ENCODE measurements at regions not wholly inside any gene's neighbourhood (a gene's known extent, or its start where the extent isn't known, plus 50 kb on each side); places are given as distances from the start of the nearest gene placed in this dataset.
"Not testable (repeated sequence)": the region's sequence is repeated elsewhere in the genome, so short reads cannot be mapped to it uniquely, and the experiment has no call there.

- DNase-seq: peak; percentile 30 to 70
Measured at GRCh38 chr1:76687307-76688175, 179.7 kb upstream of the ST6GALNAC5 start.

- DNase-seq: no peak
Measured at GRCh38 chr1:76690766-76691165, 176.5 kb upstream of the ST6GALNAC5 start.

GRCh38 chr1:76695535-76695934 lies 171.7 kb upstream of the ST6GALNAC5 start:
- no peak for DNase-seq

- DNase-seq: no peak
Measured at GRCh38 chr1:76697361-76697760, 169.9 kb upstream of the ST6GALNAC5 start.

- DNase-seq: not testable (repeated sequence)
Measured at GRCh38 chr1:76699646-76700045, 167.6 kb upstream of the ST6GALNAC5 start.

GRCh38 chr1:76700200-76700599 lies 167.1 kb upstream of the ST6GALNAC5 start:
- DNase-seq: not testable (repeated sequence)

- DNase-seq: peak; percentile 5 to 57
Measured at GRCh38 chr1:76705560-76705959, 161.7 kb upstream of the ST6GALNAC5 start.

- no peak for DNase-seq
Measured at GRCh38 chr1:76713535-76713934, 153.7 kb upstream of the ST6GALNAC5 start.

GRCh38 chr1:76715474-76715873 lies 151.8 kb upstream of the ST6GALNAC5 start:
- no peak for DNase-seq

GRCh38 chr1:76723949-76724348 lies 143.3 kb upstream of the ST6GALNAC5 start:
- DNase-seq: peak in 1 of 2 experiments; percentile 9

- no peak for DNase-seq
Measured at GRCh38 chr1:76724816-76725215, 142.5 kb upstream of the ST6GALNAC5 start.

- DNase-seq: no peak
Measured at GRCh38 chr1:76725864-76726619, 141.2 kb upstream of the ST6GALNAC5 start.

- no peak for DNase-seq
Measured at GRCh38 chr1:76727520-76727919, 139.8 kb upstream of the ST6GALNAC5 start.

- no peak for DNase-seq
Measured at GRCh38 chr1:76729142-76729541, 138.1 kb upstream of the ST6GALNAC5 start.

- no peak for DNase-seq
Measured at GRCh38 chr1:76730027-76730426, 137.3 kb upstream of the ST6GALNAC5 start.

GRCh38 chr1:76738355-76738754 lies 128.9 kb upstream of the ST6GALNAC5 start:
- not testable (repeated sequence) for DNase-seq

GRCh38 chr1:76740956-76741355 lies 126.3 kb upstream of the ST6GALNAC5 start:
- DNase-seq: peak in 1 of 2 experiments; percentile 58

- DNase-seq: no peak
Measured at GRCh38 chr1:76744989-76745388, 122.3 kb upstream of the ST6GALNAC5 start.

GRCh38 chr1:76746206-76746605 lies 121.1 kb upstream of the ST6GALNAC5 start:
- DNase-seq: no peak

GRCh38 chr1:76754730-76755129 lies 112.5 kb upstream of the ST6GALNAC5 start:
- DNase-seq: peak in 1 of 2 experiments; percentile 65

GRCh38 chr1:76759171-76759860 lies 108.0 kb upstream of the ST6GALNAC5 start:
- DNase-seq: no peak

GRCh38 chr1:76759950-76760349 lies 107.3 kb upstream of the ST6GALNAC5 start:
- peak in 1 of 2 experiments; percentile 10 for DNase-seq

GRCh38 chr1:76763738-76764137 lies 103.5 kb upstream of the ST6GALNAC5 start:
- DNase-seq: no peak

Data from NCI-H526 (cell line).